ENCODE measurements at regions not wholly inside any gene's neighbourhood (a gene's known extent, or its start where the extent isn't known, plus 50 kb on each side); places are given as distances from the start of the nearest gene placed in this dataset.
A peak's percentile ranks its signal among the peaks of the same experiment; 100 is the strongest.
"Not testable (repeated sequence)": the region's sequence is repeated elsewhere in the genome, so short reads cannot be mapped to it uniquely, and the experiment has no call there.

DNA sequence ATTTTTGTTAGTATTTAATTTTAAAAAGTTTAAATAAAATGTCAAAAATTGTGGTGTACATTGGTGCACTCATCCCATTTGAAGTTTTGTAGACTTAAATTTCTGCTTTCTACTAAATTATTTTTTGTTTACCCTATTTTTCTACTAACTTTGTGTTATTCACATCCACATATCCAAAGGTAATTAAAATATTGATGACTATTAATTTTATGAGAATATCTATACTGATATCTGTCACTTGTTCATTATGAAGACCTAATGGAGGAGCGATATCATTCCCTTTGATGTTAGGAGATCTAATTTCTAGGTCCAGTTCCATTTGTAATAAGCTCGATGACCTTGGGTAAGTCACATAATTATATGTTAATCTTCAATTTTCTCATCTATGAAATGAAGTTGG is 325.7 kb upstream of the STXBP6 start:
- H3K27me3 ChIP-seq: no peaks in the 10 kb centered on the region
- H3K36me3 ChIP-seq: no peaks in the 10 kb centered on the region

DNA sequence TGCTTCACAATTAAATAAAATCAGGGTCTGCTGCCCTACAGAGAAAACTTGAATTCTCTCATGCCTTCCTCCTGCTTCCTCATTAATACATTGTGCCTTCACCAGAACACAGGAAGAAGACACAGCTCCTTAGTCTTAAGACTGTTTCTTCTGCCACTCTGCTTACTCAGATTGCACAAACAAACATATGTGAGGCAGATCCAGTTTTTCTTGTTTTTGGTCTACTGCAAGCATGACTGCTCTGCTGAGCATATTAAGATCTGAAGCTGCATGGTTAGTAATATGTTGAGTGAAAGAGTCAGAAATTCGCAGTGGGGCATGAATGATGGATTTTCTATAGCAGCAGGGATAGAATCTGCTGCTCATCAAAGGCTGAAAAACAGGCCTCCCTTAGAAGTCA is 321.1 kb upstream of the STXBP6 start:
- H3K4me3 ChIP-seq: no peak overlapping the region
- WGBS, 3 donors: 72 to 88% (median 86%) methylated on average over 1 of the region's 1 CpG
- H3K9me3 ChIP-seq: no peaks in the 10 kb centered on the region
- H3K27ac ChIP-seq: no peak overlapping the region
- no peaks in the 10 kb centered on the region for H3K36me3 ChIP-seq
- no peaks in the 10 kb centered on the region for H3K4me1 ChIP-seq (ENCODE audit: insufficient read depth)
- no peak for TF ChIP-seq POLR2A (IDR thresholded peaks at IDR 0.05)
- TF ChIP-seq, protein P1, sequence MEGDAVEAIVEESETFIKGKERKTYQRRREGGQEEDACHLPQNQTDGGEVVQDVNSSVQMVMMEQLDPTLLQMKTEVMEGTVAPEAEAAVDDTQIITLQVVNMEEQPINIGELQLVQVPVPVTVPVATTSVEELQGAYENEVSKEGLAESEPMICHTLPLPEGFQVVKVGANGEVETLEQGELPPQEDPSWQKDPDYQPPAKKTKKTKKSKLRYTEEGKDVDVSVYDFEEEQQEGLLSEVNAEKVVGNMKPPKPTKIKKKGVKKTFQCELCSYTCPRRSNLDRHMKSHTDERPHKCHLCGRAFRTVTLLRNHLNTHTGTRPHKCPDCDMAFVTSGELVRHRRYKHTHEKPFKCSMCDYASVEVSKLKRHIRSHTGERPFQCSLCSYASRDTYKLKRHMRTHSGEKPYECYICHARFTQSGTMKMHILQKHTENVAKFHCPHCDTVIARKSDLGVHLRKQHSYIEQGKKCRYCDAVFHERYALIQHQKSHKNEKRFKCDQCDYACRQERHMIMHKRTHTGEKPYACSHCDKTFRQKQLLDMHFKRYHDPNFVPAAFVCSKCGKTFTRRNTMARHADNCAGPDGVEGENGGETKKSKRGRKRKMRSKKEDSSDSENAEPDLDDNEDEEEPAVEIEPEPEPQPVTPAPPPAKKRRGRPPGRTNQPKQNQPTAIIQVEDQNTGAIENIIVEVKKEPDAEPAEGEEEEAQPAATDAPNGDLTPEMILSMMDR (IDR thresholded peaks at IDR 0.05): no peak
- no peak for TF ChIP-seq EP300 (IDR thresholded peaks at IDR 0.05)
- no peak for DNase-seq
- intact Hi-C loops (cut with DNase I): no loop called here
- H3K27me3 ChIP-seq: no peaks in the 10 kb centered on the region

More for the DNA sequence above, 325.7 kb upstream of the STXBP6 start:
- Histone ChIP-seq H3K4me3 (no peak overlapping the region), H3K4me1 (ENCODE audit: insufficient read depth) (no peaks in the 10 kb centered on the region), H3K9me3 (no peaks in the 10 kb centered on the region), H3K27ac (no peak overlapping the region)
- intact Hi-C loops (cut with DNase I): no loop called here
- no peak for TF ChIP-seq EP300 (IDR thresholded peaks at IDR 0.05)
- DNase-seq: no peak
- WGBS, 3 donors: 74 to 86% (median 82%) methylated on average over 2 of the region's 2 CpGs

DNA sequence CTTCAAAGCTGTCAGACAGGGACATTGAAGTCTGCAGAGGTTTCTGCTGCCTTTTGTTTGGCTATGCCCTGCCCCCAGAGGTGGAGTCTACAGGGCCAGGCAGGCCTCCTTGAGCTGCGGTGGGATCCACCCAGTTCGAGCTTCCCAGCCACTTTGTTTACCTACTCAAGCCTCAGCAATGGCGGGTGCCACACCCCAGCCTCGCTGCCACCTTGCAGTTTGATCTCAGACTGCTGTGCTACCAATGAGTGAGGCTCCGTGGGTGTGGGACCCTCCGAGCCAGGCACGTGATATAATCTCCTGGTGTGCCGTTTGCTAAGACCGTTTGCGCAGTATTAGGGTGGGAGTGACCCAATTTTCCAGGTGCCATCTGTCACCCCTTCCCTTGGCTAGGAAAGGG is 320.1 kb upstream of the STXBP6 start:
- H3K27me3 ChIP-seq; DNase-seq; H3K36me3 ChIP-seq; H3K27ac ChIP-seq; H3K4me3 ChIP-seq; H3K9me3 ChIP-seq; intact Hi-C loops (cut with DNase I); H3K4me1 ChIP-seq (ENCODE audit: insufficient read depth): not testable (repeated sequence)
- 85 to 92% (median 90%) methylated on average over 9 to 10 of the region's 10 CpGs for WGBS, 3 donors

DNA sequence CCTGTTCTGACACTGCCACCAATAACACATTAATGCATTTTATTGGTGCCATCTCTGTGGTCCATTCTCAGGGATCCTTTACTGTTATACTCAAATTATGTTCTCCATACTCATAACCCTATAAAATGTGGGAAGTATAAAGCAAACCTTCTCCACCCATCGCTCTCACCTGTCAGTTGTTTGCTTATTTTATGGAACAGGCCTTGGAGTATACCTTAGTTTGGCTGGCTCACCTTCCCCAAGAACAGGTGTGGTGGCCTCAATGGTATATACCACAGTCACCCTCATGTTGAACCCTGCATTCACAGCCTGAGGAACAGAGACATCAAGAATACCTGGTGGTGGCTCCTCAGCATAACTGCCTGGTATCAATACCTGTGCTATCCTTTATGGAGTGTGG is 308.4 kb upstream of the STXBP6 start:
- TF ChIP-seq POLR2A (IDR thresholded peaks at IDR 0.05) (no peak), EP300 (IDR thresholded peaks at IDR 0.05) (no peak)
- TF ChIP-seq, protein P1 (IDR thresholded peaks at IDR 0.05): no peak
- no peak for DNase-seq

DNA sequence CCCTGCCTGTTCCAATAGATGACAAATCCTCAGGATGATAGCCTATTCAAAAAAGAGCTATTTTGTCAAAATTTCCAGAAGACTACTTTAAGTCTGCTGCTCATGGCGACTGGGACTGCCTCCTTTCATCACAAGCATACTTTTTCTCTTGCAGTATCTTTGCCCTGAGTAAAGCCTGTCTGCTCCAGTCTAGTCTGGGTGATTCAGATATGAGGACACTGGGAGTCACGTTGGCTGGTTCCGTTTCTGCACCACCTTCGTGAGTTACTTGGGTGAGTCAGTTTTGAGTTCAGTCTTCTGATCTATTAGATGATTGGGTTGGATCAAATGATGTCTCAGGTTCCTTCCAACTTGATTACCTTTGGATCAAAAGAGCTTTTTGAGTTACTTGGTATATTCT is 301.3 kb upstream of the STXBP6 start:
- Histone ChIP-seq H3K4me3 (no peak overlapping the region), H3K36me3 (no peaks in the 10 kb centered on the region), H3K4me1 (ENCODE audit: insufficient read depth) (no peaks in the 10 kb centered on the region), H3K9me3 (no peaks in the 10 kb centered on the region), H3K27me3 (no peaks in the 10 kb centered on the region), H3K27ac (no peak overlapping the region)
- TF ChIP-seq, protein P1 (IDR thresholded peaks at IDR 0.05): no peak
- TF ChIP-seq EP300 (IDR thresholded peaks at IDR 0.05) (no peak), POLR2A (IDR thresholded peaks at IDR 0.05) (no peak)
- peak in 1 of 5 donors; percentile 18 for DNase-seq
- intact Hi-C loops (cut with DNase I): no loop called here
- WGBS, 3 donors: 68 to 72% (median 72%) methylated on average over 4 of the region's 4 CpGs

More for the DNA sequence above, 308.4 kb upstream of the STXBP6 start:
- intact Hi-C loops (cut with DNase I): no loop called here
- Histone ChIP-seq H3K27me3 (no peaks in the 10 kb centered on the region), H3K27ac (no peak overlapping the region), H3K4me1 (ENCODE audit: insufficient read depth) (no peaks in the 10 kb centered on the region), H3K9me3 (no peaks in the 10 kb centered on the region), H3K36me3 (no peaks in the 10 kb centered on the region), H3K4me3 (no peak overlapping the region)
- WGBS, 3 donors: 78 to 88% (median 83%) methylated on average over 1 of the region's 1 CpG

DNA sequence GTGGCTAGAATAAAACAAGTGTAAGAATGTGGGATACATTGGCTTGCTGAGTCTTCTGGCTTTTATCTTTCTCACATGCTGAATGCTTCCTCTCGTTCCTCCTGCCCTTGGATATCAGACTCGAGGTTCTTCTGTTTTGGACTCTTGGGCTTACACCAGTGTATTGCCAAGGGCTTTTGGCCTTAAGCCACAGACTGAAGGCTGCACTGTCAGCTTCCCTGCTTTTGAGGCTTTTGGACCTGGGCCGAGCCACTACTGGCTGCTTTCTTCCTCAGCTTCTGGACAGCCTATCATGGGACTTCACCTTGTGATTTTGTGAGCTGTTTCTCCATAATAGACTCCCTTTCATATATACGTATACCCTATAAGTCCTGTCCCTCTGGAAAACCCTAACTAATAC is 300.9 kb upstream of the STXBP6 start:
- Histone ChIP-seq H3K9me3 (no peaks in the 10 kb centered on the region), H3K36me3 (no peaks in the 10 kb centered on the region), H3K4me3 (no peak overlapping the region), H3K4me1 (ENCODE audit: insufficient read depth) (no peaks in the 10 kb centered on the region), H3K27me3 (no peaks in the 10 kb centered on the region), H3K27ac (no peak overlapping the region)
- TF ChIP-seq EP300 (IDR thresholded peaks at IDR 0.05) (no peak), POLR2A (IDR thresholded peaks at IDR 0.05) (no peak)
- TF ChIP-seq, protein P1 (IDR thresholded peaks at IDR 0.05): no peak
- WGBS, 3 donors: 16 to 20% (median 18%) methylated on average over 4 of the region's 4 CpGs
- DNase-seq: peak; percentile 22 to 81 (median 77)
- intact Hi-C loops (cut with DNase I): no loop called here
